ENCODE measurements at regions not wholly inside any gene's neighbourhood (a gene's known extent, or its start where the extent isn't known, plus 50 kb on each side); places are given as distances from the start of the nearest gene placed in this dataset.

- Mint-ChIP-seq H3K4me3 (no peak overlapping the region), H3K27ac (no peak overlapping the region), H3K9me3 (no peaks in the 10 kb centered on the region), H3K36me3 (ENCODE audit: low read depth) (no peaks in the 10 kb centered on the region), H3K27me3 (peaks cover 6% of the 10 kb centered on the region), H3K4me1 (peaks cover 15% of the 10 kb centered on the region)
- no peak for DNase-seq
- ChIA-PET POLR2A (no interaction called here), CTCF (no interaction called here)
Observed at GRCh38 chr6:169956580-169956979, 205.2 kb downstream of the ERMARD start.

GRCh38 chr6:169955731-169956437 lies 204.5 kb downstream of the ERMARD start:
- no peak overlapping the region for H3K4me3 Mint-ChIP-seq
- POLR2A ChIA-PET: no interaction called here
- H3K9me3 Mint-ChIP-seq: no peaks in the 10 kb centered on the region
- no peaks in the 10 kb centered on the region for H3K36me3 Mint-ChIP-seq (ENCODE audit: low read depth)
- no peak overlapping the region for H3K27ac Mint-ChIP-seq
- peaks cover 13% of the 10 kb centered on the region for H3K4me1 Mint-ChIP-seq
- peaks cover 4% of the 10 kb centered on the region for H3K27me3 Mint-ChIP-seq
- DNase-seq: no peak
- CTCF ChIA-PET: no interaction called here

DNA sequence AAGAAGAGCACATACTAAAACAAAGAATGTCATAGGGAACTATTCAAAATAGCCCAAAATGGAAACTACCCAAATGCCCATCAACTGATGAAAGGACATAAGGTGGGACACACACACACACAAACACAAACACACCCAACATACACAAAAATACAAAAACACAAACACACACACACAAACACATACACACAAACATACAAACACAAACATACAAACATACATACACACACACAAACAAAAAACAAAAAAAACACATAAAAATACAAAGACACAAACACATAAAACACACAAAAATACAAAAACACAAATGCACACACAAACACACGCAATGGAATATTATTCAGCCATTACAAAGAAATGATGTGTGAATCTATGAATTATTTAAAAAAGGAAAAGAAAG lies 203.6 kb downstream of the ERMARD start:
- no peaks in the 10 kb centered on the region for H3K36me3 Mint-ChIP-seq (ENCODE audit: low read depth)
- ChIA-PET CTCF (no interaction called here), POLR2A (no interaction called here)
- no peak for DNase-seq
- no peak overlapping the region for H3K4me3 Mint-ChIP-seq
- H3K4me1 Mint-ChIP-seq: peaks cover 13% of the 10 kb centered on the region
- peaks cover 4% of the 10 kb centered on the region for H3K27me3 Mint-ChIP-seq
- no peak overlapping the region for H3K27ac Mint-ChIP-seq
- no peaks in the 10 kb centered on the region for H3K9me3 Mint-ChIP-seq

DNA sequence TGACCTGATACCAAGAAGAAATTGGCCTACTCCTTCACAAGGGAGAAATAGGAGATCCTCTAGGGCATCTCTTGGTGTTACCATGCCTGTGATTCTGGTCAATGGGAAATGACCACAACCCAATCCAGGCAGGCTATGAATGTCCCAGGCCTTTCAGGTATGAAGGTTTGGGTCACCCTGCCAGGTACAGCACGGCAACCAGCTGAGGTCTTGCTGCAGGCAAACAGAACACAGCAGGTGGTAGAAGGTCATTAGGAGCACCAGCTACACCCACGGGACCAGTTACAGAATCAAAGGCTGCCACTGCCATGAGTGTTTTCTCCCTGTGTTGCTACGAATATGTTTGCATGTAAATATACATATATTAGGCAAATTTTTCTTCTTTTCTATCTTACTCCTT lies 202.3 kb downstream of the ERMARD start:
- no peak for DNase-seq
- no peak overlapping the region for H3K4me3 Mint-ChIP-seq
- CTCF ChIA-PET: no interaction called here
- POLR2A ChIA-PET: no interaction called here
- no peaks in the 10 kb centered on the region for H3K36me3 Mint-ChIP-seq (ENCODE audit: low read depth)
- H3K27ac Mint-ChIP-seq: no peak overlapping the region
- H3K9me3 Mint-ChIP-seq: no peaks in the 10 kb centered on the region
- H3K4me1 Mint-ChIP-seq: peaks cover 5% of the 10 kb centered on the region
- no peaks in the 10 kb centered on the region for H3K27me3 Mint-ChIP-seq

GRCh38 chr6:169950558-169950957 lies 199.1 kb downstream of the ERMARD start:
- Mint-ChIP-seq H3K9me3 (no peaks in the 10 kb centered on the region), H3K4me1 (peaks cover 5% of the 10 kb centered on the region), H3K27ac (no peak overlapping the region), H3K4me3 (no peak overlapping the region), H3K36me3 (ENCODE audit: low read depth) (no peaks in the 10 kb centered on the region), H3K27me3 (no peaks in the 10 kb centered on the region)
- peak; percentile 40 for DNase-seq
- POLR2A ChIA-PET: no interaction called here
- CTCF ChIA-PET: interaction anchor here (0.7 kb wide), 1 partner anchor 357 kb away, joined by 3 read pairs; no protein-coding TSS in a partner anchor

DNA sequence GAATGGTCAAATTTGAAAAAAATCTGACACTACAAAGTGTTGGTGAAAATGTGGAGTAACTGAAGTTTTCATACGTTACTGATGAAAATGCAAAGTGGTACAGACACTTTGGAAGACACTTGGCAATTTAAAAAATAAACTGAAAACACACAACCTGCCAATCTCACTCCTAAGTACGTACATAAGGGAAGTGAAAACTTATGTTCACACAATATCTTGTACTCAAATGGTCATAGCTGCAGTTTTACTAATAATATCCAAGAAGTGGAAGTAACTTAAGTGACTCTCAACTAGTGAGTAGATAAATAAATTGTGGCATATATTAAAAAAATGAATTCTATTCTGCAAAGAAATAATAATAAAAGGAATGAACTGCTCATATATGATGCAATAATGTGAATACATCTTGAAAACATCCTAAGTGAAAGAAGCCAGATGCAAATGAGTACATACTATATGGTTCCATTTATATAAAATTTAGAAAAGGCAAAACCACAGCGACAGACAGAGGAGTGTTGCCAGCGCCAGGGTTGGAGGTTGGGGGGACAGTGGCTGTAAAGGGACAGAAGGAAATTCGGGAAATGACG lies 198.2 kb downstream of the ERMARD start:
- POLR2A ChIA-PET: no interaction called here
- no peak for DNase-seq
- peaks cover 5% of the 10 kb centered on the region for H3K4me1 Mint-ChIP-seq
- no peaks in the 10 kb centered on the region for H3K27me3 Mint-ChIP-seq
- no peaks in the 10 kb centered on the region for H3K9me3 Mint-ChIP-seq
- H3K27ac Mint-ChIP-seq: no peak overlapping the region
- no peak overlapping the region for H3K4me3 Mint-ChIP-seq
- CTCF ChIA-PET: no interaction called here
- H3K36me3 Mint-ChIP-seq (ENCODE audit: low read depth): no peaks in the 10 kb centered on the region

DNA sequence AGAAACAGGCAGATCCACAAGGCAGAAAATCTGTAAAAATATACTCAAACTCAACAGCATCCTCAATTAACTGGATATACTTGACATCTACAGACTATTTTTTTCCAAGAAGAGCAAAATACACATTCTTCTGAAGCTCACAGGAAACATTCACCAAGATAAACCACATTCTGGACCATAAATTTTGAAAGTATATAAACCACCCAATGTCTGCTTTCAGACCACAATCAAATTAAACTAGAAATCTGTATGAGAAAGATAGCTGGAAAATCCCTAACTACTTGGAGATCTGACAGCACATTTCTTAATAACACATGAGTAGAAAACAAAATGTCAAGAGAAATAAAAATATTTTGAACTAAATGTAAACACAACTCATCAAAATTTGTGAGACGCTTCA lies 195.5 kb downstream of the ERMARD start:
- peaks cover 5% of the 10 kb centered on the region for H3K4me1 Mint-ChIP-seq
- H3K9me3 Mint-ChIP-seq: peaks cover 5% of the 10 kb centered on the region
- no peaks in the 10 kb centered on the region for H3K36me3 Mint-ChIP-seq (ENCODE audit: low read depth)
- CTCF ChIA-PET: interaction anchor here (0.7 kb wide), 1 partner anchor 89 kb away, joined by 4 read pairs; no protein-coding TSS in a partner anchor
- no peak overlapping the region for H3K27ac Mint-ChIP-seq
- peaks cover 13% of the 10 kb centered on the region for H3K27me3 Mint-ChIP-seq
- POLR2A ChIA-PET: no interaction called here
- DNase-seq: no peak
- H3K4me3 Mint-ChIP-seq: no peak overlapping the region

GRCh38 chr6:169945117-169945516 lies 193.7 kb downstream of the ERMARD start:
- Mint-ChIP-seq H3K36me3 (ENCODE audit: low read depth) (no peaks in the 10 kb centered on the region), H3K4me3 (no peak overlapping the region), H3K4me1 (peaks cover 5% of the 10 kb centered on the region), H3K27ac (no peak overlapping the region), H3K9me3 (peaks cover 5% of the 10 kb centered on the region), H3K27me3 (peaks cover 13% of the 10 kb centered on the region)
- DNase-seq: no peak
- ChIA-PET CTCF (no interaction called here), POLR2A (no interaction called here)

- H3K4me1 Mint-ChIP-seq: peaks cover 5% of the 10 kb centered on the region
- ChIA-PET POLR2A (no interaction called here), CTCF (interaction anchor here (1.4 kb wide), 1 partner anchor 17 kb away, joined by 3 read pairs; no protein-coding TSS in a partner anchor)
- H3K36me3 Mint-ChIP-seq (ENCODE audit: low read depth): no peaks in the 10 kb centered on the region
- H3K27ac Mint-ChIP-seq: no peak overlapping the region
- DNase-seq: no peak
- peaks cover 5% of the 10 kb centered on the region for H3K9me3 Mint-ChIP-seq
- H3K4me3 Mint-ChIP-seq: no peak overlapping the region
- H3K27me3 Mint-ChIP-seq: peaks cover 13% of the 10 kb centered on the region
Observed at GRCh38 chr6:169944415-169944814, 193.0 kb downstream of the ERMARD start.

DNA sequence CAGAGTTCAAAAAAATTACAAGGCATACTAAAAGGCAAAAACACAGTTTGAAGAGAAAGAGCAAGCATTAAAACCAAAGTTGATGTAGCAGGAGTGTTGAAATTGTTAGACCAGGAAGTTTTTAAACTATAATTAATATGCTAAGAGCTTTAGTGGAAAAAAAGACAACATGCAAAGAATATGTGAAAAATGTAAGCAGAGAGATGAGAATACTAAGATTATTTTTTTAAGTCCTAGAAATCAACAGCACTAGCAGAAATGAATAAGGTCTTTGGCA lies 192.6 kb downstream of the ERMARD start:
- peaks cover 5% of the 10 kb centered on the region for H3K4me1 Mint-ChIP-seq
- H3K4me3 Mint-ChIP-seq: no peak overlapping the region
- no peak overlapping the region for H3K27ac Mint-ChIP-seq
- peaks cover 13% of the 10 kb centered on the region for H3K27me3 Mint-ChIP-seq
- CTCF ChIA-PET: interaction anchor here (1.4 kb wide), 1 partner anchor 17 kb away, joined by 3 read pairs; no protein-coding TSS in a partner anchor
- POLR2A ChIA-PET: no interaction called here
- H3K9me3 Mint-ChIP-seq: peaks cover 5% of the 10 kb centered on the region
- no peak for DNase-seq
- H3K36me3 Mint-ChIP-seq (ENCODE audit: low read depth): no peaks in the 10 kb centered on the region

GRCh38 chr6:169943241-169944060 lies 192.0 kb downstream of the ERMARD start:
- Mint-ChIP-seq H3K27ac (no peak overlapping the region), H3K4me3 (no peak overlapping the region)

GRCh38 chr6:169942173-169942572 lies 190.8 kb downstream of the ERMARD start:
- Mint-ChIP-seq H3K27me3 (peaks cover 13% of the 10 kb centered on the region), H3K4me3 (no peak overlapping the region), H3K27ac (no peak overlapping the region), H3K36me3 (ENCODE audit: low read depth) (no peaks in the 10 kb centered on the region), H3K9me3 (peaks cover 5% of the 10 kb centered on the region), H3K4me1 (peaks cover 5% of the 10 kb centered on the region)
- CTCF ChIA-PET: no interaction called here
- POLR2A ChIA-PET: no interaction called here
- no peak for DNase-seq

More at GRCh38 chr6:169943241-169944060, 192.0 kb downstream of the ERMARD start:
- Mint-ChIP-seq H3K9me3 (peaks cover 5% of the 10 kb centered on the region), H3K27me3 (peaks cover 13% of the 10 kb centered on the region), H3K4me1 (peaks cover 5% of the 10 kb centered on the region), H3K36me3 (ENCODE audit: low read depth) (no peaks in the 10 kb centered on the region)
- DNase-seq: no peak
- CTCF ChIA-PET: interaction anchor here (0.9 to 1.4 kb wide), 2 partner anchors 11 to 16 kb away, joined by 3 read pairs; no protein-coding TSS in a partner anchor
- POLR2A ChIA-PET: no interaction called here

DNA sequence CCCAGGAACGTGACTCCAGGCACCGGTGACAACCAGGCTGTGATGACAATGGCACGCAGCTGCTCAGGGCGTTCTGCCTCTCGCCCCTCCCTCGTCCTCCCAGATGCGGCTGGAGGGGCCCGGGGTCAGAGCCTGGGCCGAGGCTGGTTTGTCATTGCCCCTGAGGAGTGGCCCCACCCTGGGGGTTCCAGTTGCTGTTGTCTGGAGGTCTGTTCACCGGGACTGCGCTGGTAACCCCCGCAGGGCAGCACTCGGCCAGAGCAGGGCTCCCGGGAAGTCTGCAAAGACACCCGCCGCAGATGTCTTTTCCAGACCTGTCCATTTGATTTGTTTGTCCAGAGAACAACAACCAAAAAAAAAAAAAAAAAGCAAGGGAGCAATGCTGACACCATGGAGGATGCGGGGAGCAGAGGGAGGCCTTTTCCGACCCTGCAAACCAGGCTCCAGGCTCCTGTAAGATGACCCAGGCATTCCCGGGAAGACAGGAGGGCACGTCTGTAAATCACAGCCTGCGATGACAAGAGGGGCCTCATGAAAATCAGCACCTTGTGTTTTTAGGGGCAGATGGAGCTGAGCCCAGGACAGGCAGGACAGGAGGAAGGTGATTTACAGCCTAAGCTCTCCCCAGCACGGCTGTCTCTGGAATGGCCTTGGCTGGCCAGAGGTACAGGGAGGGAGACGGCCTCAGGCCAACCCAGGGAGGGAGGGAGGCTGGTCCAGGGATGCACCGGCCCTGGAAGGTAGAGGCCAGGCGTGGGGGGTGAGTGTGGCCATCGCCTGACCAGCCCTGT lies 189.3 kb downstream of the ERMARD start:
- H3K36me3 Mint-ChIP-seq (ENCODE audit: low read depth): no peaks in the 10 kb centered on the region
- peaks cover 5% of the 10 kb centered on the region for H3K9me3 Mint-ChIP-seq
- H3K4me3 Mint-ChIP-seq: no peak overlapping the region
- H3K27ac Mint-ChIP-seq: no peak overlapping the region
- CTCF ChIA-PET: no interaction called here
- POLR2A ChIA-PET: no interaction called here
- peaks cover 13% of the 10 kb centered on the region for H3K27me3 Mint-ChIP-seq
- H3K4me1 Mint-ChIP-seq: no peaks in the 10 kb centered on the region
- no peak for DNase-seq

Measured in activated CD4-positive, alpha-beta T cell treated with anti-CD3 and anti-CD28 coated beads, Interleukin-2, amount 10 ng/mL, durations not matched to agents 7 days and 5 days (primary cell).